HG03175 (cell line): ENCODE measurements at regions not wholly inside any gene's neighbourhood (a gene's known extent, or its start where the extent isn't known, plus 50 kb on each side); places are given as distances from the start of the nearest gene placed in this dataset.
"Not testable (repeated sequence)": the region's sequence is repeated elsewhere in the genome, so short reads cannot be mapped to it uniquely, and the experiment has no call there.

Source experiments
- ATAC-seq: cut with Tn5 transposase; IDR thresholded peaks from one replicate; pipeline ENCODE4 v1.9.1; 2021; ENCODE audit warnings: mild to moderate bottlenecking, moderate library complexity; ENCODE audit not compliant: unreplicated experiment

- no peak for ATAC-seq
These were observed 111.7 kb downstream of the RTP5 start for GRCh38 chr2:241981076-241981700.

- no peak for ATAC-seq
These were observed 113.4 kb downstream of the RTP5 start for GRCh38 chr2:241982706-241983570.

- ATAC-seq, result no peak
These were observed 114.2 kb downstream of the RTP5 start for GRCh38 chr2:241983571-241984270.

GRCh38 chr2:241984271-241984655 is 114.7 kb downstream of the RTP5 start:
- no peak for ATAC-seq

- no peak for ATAC-seq
These were observed 115.1 kb downstream of the RTP5 start for GRCh38 chr2:241984658-241985057.

- not testable (repeated sequence) for ATAC-seq
These were observed 115.8 kb downstream of the RTP5 start for GRCh38 chr2:241985161-241985985.

- no peak for ATAC-seq
These were observed 116.4 kb downstream of the RTP5 start for GRCh38 chr2:241985986-241986329.

GRCh38 chr2:241986836-241987641 is 117.5 kb downstream of the RTP5 start:
- ATAC-seq, result no peak

- ATAC-seq, result no peak
These were observed 118.2 kb downstream of the RTP5 start for GRCh38 chr2:241987726-241988125.

- ATAC-seq, result no peak
These were observed 118.6 kb downstream of the RTP5 start for GRCh38 chr2:241988146-241988545.

GRCh38 chr2:241989074-241989473 is 119.5 kb downstream of the RTP5 start:
- ATAC-seq, result no peak

GRCh38 chr2:241990466-241990865 is 120.9 kb downstream of the RTP5 start:
- no peak for ATAC-seq

GRCh38 chr2:241991299-241991698 is 121.8 kb downstream of the RTP5 start:
- ATAC-seq, result no peak

GRCh38 chr2:241992753-241993152 is 123.2 kb downstream of the RTP5 start:
- ATAC-seq, result no peak

GRCh38 chr2:241993386-241994005 is 124.0 kb downstream of the RTP5 start:
- no peak for ATAC-seq

GRCh38 chr2:241994086-241994485 is 124.6 kb downstream of the RTP5 start:
- ATAC-seq, result no peak

GRCh38 chr2:241994556-241995213 is 125.2 kb downstream of the RTP5 start:
- no peak for ATAC-seq

- ATAC-seq, result no peak
These were observed 126.6 kb downstream of the RTP5 start for GRCh38 chr2:241996100-241996499.

- no peak for ATAC-seq
These were observed 127.5 kb downstream of the RTP5 start for GRCh38 chr2:241997017-241997416.
